GM23338 (cell line): ENCODE measurements at regions not wholly inside any gene's neighbourhood (a gene's known extent, or its start where the extent isn't known, plus 50 kb on each side); places are given as distances from the start of the nearest gene placed in this dataset.

Source experiments
- ATAC-seq: fragments of 200-7000 bp; cut with Tn5 transposase; 3 replicates; pipeline ENCODE4 v1.9.1; 2020
- DNase-seq: peaks from one replicate; pipeline ENCODE4 v3.0.0-alpha.2; 2015; ENCODE audit warnings: low spot score
- H2AFZ ChIP-seq: fragments of 200-600 bp; sonication (generic); 2 replicates; pipeline ENCODE4 v1.8.0; 2016; ENCODE audit warnings: antibody characterized with exemption, mild to moderate bottlenecking, moderate library complexity
- H3F3A ChIP-seq: fragments of 200-600 bp; sonication (generic); replicated peaks from 2 replicates; pipeline ENCODE4 v1.8.0; 2017; ENCODE audit warnings: antibody characterized with exemption, mixed run types, low read depth
- H3K27ac ChIP-seq: fragments of 200-600 bp; sonication (generic); 2 replicates; pipeline ENCODE4 v1.6.1; 2016; ENCODE audit warnings: low read depth
- H3K27me3 ChIP-seq: fragments of 200-600 bp; sonication (generic); 2 replicates; pipeline ENCODE4 v1.8.0; 2016; ENCODE audit warnings: mild to moderate bottlenecking, mixed run types, moderate library complexity; ENCODE audit not compliant: insufficient read depth
- H3K36me3 ChIP-seq: fragments of 200-600 bp; sonication (generic); 2 replicates; pipeline ENCODE4 v1.8.0; 2016; ENCODE audit warnings: mild to moderate bottlenecking; ENCODE audit not compliant: insufficient read depth
- H3K4me1 ChIP-seq: fragments of 200-600 bp; sonication (generic); 2 replicates; pipeline ENCODE4 v1.8.0; 2016; ENCODE audit warnings: mild to moderate bottlenecking, moderate library complexity; ENCODE audit not compliant: insufficient read depth
- H3K4me2 ChIP-seq: fragments of 200-600 bp; sonication (generic); 2 replicates; pipeline ENCODE4 v1.7.1; 2017; ENCODE audit warnings: mixed run types
- H3K4me3 ChIP-seq: fragments of 200-600 bp; sonication (generic); 2 replicates; pipeline ENCODE4 v1.6.1; 2016; ENCODE audit warnings: mixed run types
- H3K79me2 ChIP-seq: fragments of 200-600 bp; sonication (generic); replicated peaks from 2 replicates; pipeline ENCODE4 v1.8.0; 2017; ENCODE audit warnings: mild to moderate bottlenecking; ENCODE audit not compliant: insufficient read depth
- H3K9me2 ChIP-seq: fragments of 200-600 bp; sonication (generic); 2 replicates; pipeline ENCODE4 v1.8.0; 2017; ENCODE audit not compliant: insufficient read depth
- H4K20me1 ChIP-seq: fragments of 200-600 bp; sonication (generic); replicated peaks from 2 replicates; pipeline ENCODE4 v1.8.0; 2017; ENCODE audit warnings: mild to moderate bottlenecking; ENCODE audit not compliant: insufficient read depth
- H3K27ac Mint-ChIP-seq: 2 replicates; pipeline ENCODE4 v1.8.0; 2020; ENCODE audit warnings: inconsistent platforms, mild to moderate bottlenecking, moderate library complexity, mixed read lengths
- H3K27me3 Mint-ChIP-seq: 3 replicates; pipeline ENCODE4 v1.8.0; 2022; ENCODE audit warnings: low read depth, mild to moderate bottlenecking, moderate library complexity, mixed read lengths, inconsistent platforms; ENCODE audit not compliant: insufficient read depth, poor library complexity
- H3K36me3 Mint-ChIP-seq: 3 replicates; pipeline ENCODE4 v1.8.0; 2021; ENCODE audit warnings: low read depth, mild to moderate bottlenecking, inconsistent platforms, moderate library complexity, mixed read lengths
- H3K4me1 Mint-ChIP-seq: 3 replicates; pipeline ENCODE4 v1.8.0; 2020; ENCODE audit warnings: mild to moderate bottlenecking, inconsistent platforms, mixed read lengths
- H3K4me3 Mint-ChIP-seq: 3 replicates; pipeline ENCODE4 v1.8.0; 2021; ENCODE audit warnings: moderate library complexity, mild to moderate bottlenecking, inconsistent platforms, mixed read lengths
- H3K9me3 Mint-ChIP-seq: 3 replicates; pipeline ENCODE4 v1.8.0; 2020; ENCODE audit warnings: moderate library complexity, mild to moderate bottlenecking, inconsistent platforms, mixed read lengths
- CREB1 ChIP-seq: fragments of 250-450 bp; sonication (Bioruptor Pico); IDR thresholded peaks from 2 replicates; pipeline ENCODE4 v1.5.0; 2020; ENCODE audit warnings: low read depth, mild to moderate bottlenecking, moderate library complexity
- CTCF ChIP-seq, 2 experiments: fragments of 200-600 bp in 1 of 2; sonication (generic) in 1 of 2; conservative IDR thresholded peaks; 2 replicates each; pipeline versions ENCODE4 v1.5.1 to v1.6.1; 2016 to 2017; ENCODE audit warnings: antibody characterized with exemption in 2 of 2, low read depth in 2 of 2, mild to moderate bottlenecking in 2 of 2, moderate library complexity in 1 of 2
- EZH2 ChIP-seq: fragments of 200-600 bp; sonication (generic); IDR thresholded peaks from one replicate; pipeline ENCODE4 v1.8.0; 2017; ENCODE audit warnings: antibody characterized with exemption, mild to moderate bottlenecking, low read depth; ENCODE audit not compliant: unreplicated experiment
- POLR2AphosphoS5 ChIP-seq: IDR thresholded peaks from 2 replicates; pipeline ENCODE4 v1.6.1; 2016; ENCODE audit warnings: antibody characterized with exemption, low read depth
- ZNF114 ChIP-seq: fragments of 250-450 bp; sonication (Bioruptor Pico); IDR thresholded peaks from 2 replicates; pipeline ENCODE4 v1.5.0; 2020; ENCODE audit warnings: mild to moderate bottlenecking, moderate library complexity
- ZNF331 ChIP-seq: fragments of 250-450 bp; sonication (Bioruptor Pico); IDR thresholded peaks from 2 replicates; pipeline ENCODE4 v1.5.0; 2020; ENCODE audit warnings: low read depth, mild to moderate bottlenecking, moderate library complexity
- ZNF462 ChIP-seq: fragments of 250-450 bp; sonication (Bioruptor Pico); IDR thresholded peaks from 2 replicates; pipeline ENCODE4 v1.5.0; 2020; ENCODE audit warnings: mild to moderate bottlenecking, moderate library complexity
- TF ChIP-seq, protein P1 (sequence below): IDR thresholded peaks from one replicate; pipeline ENCODE4 v1.6.1; 2018; ENCODE audit warnings: antibody characterized with exemption; ENCODE audit not compliant: unreplicated experiment

- TF ChIP-seq ZNF462 (no peak), ZNF114 (CRISPR knock-in tag) (no peak), EZH2 (no peak)
Measured at GRCh38 chr3:3499987-3500386, 299.2 kb upstream of the LRRN1 start (continued).

GRCh38 chr3:3499012-3499562, 300.1 kb upstream of the LRRN1 start:
- no peaks in the 10 kb centered on the region for H3K4me1 ChIP-seq

More at GRCh38 chr3:3499012-3499562, 300.1 kb upstream of the LRRN1 start:
- H3K27ac ChIP-seq = no peak overlapping the region
- H3K4me2 ChIP-seq = no peak overlapping the region
- H3K4me3 Mint-ChIP-seq = no peak overlapping the region
- TF ChIP-seq ZNF331 (CRISPR knock-in tag) = no peak
- no peak for TF ChIP-seq ZNF114 (CRISPR knock-in tag)
- no peak for TF ChIP-seq POLR2AphosphoS5
- no peak for TF ChIP-seq CREB1 (CRISPR knock-in tag)
- TF ChIP-seq EZH2 = no peak
- TF ChIP-seq CTCF (conservative IDR thresholded peaks at IDR 0.05; ENCODE audit: low read depth in 2 of 2) = no peak
- TF ChIP-seq, protein P1, sequence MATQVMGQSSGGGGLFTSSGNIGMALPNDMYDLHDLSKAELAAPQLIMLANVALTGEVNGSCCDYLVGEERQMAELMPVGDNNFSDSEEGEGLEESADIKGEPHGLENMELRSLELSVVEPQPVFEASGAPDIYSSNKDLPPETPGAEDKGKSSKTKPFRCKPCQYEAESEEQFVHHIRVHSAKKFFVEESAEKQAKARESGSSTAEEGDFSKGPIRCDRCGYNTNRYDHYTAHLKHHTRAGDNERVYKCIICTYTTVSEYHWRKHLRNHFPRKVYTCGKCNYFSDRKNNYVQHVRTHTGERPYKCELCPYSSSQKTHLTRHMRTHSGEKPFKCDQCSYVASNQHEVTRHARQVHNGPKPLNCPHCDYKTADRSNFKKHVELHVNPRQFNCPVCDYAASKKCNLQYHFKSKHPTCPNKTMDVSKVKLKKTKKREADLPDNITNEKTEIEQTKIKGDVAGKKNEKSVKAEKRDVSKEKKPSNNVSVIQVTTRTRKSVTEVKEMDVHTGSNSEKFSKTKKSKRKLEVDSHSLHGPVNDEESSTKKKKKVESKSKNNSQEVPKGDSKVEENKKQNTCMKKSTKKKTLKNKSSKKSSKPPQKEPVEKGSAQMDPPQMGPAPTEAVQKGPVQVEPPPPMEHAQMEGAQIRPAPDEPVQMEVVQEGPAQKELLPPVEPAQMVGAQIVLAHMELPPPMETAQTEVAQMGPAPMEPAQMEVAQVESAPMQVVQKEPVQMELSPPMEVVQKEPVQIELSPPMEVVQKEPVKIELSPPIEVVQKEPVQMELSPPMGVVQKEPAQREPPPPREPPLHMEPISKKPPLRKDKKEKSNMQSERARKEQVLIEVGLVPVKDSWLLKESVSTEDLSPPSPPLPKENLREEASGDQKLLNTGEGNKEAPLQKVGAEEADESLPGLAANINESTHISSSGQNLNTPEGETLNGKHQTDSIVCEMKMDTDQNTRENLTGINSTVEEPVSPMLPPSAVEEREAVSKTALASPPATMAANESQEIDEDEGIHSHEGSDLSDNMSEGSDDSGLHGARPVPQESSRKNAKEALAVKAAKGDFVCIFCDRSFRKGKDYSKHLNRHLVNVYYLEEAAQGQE = no peak
- no peak overlapping the region for H2AFZ ChIP-seq
- H3K4me1 Mint-ChIP-seq = no peaks in the 10 kb centered on the region
- peaks cover 18% of the 10 kb centered on the region; the same call in 2 of the 3 replicates for H3K36me3 Mint-ChIP-seq
- H3K9me2 ChIP-seq = no peaks in the 10 kb centered on the region
- peaks cover 92% of the 10 kb centered on the region for H3K9me3 Mint-ChIP-seq
- no peaks in the 10 kb centered on the region for H3K27me3 Mint-ChIP-seq
- no peaks in the 10 kb centered on the region for H3K36me3 ChIP-seq
- H3F3A ChIP-seq = no peaks in the 10 kb centered on the region
- no peak for ATAC-seq
- H3K27me3 ChIP-seq = no peaks in the 10 kb centered on the region
- no peak overlapping the region for H3K4me3 ChIP-seq
- no peaks in the 10 kb centered on the region for H4K20me1 ChIP-seq
- no peak overlapping the region for H3K27ac Mint-ChIP-seq
- DNase-seq = no peak
- H3K79me2 ChIP-seq = no peaks in the 10 kb centered on the region
